Subcutaneous abdominal adipose tissue (tissue), 5 donors: ENCODE measurements at regions not wholly inside any gene's neighbourhood (a gene's known extent, or its start where the extent isn't known, plus 50 kb on each side); places are given as distances from the start of the nearest gene placed in this dataset.

Experiments used
- H3K27ac ChIP-seq: one replicate; pipeline ENCODE4 v1.7.0; 2013; ENCODE audit warnings: low read depth, mild to moderate bottlenecking, inconsistent platforms, low read length, moderate library complexity
- H3K27me3 ChIP-seq, 5 donors: one replicate each; pipeline ENCODE4 v1.7.0; 2013; ENCODE audit warnings: low read length in 5 of 5, inconsistent platforms in 1 of 5; ENCODE audit not compliant: control insufficient read depth in 5 of 5, insufficient read depth in 4 of 5
- H3K36me3 ChIP-seq, 5 donors: one replicate each; pipeline ENCODE4 v1.7.0; 2013; ENCODE audit warnings: low read length in 5 of 5; ENCODE audit not compliant: control insufficient read depth in 5 of 5, insufficient read depth in 5 of 5
- H3K4me1 ChIP-seq, 5 donors: one replicate each; pipeline ENCODE4 v1.7.0; 2013; ENCODE audit warnings: low read length in 5 of 5, mild to moderate bottlenecking in 3 of 5, moderate library complexity in 1 of 5; ENCODE audit not compliant: control insufficient read depth in 5 of 5, insufficient read depth in 5 of 5
- H3K4me3 ChIP-seq, 5 donors: one replicate each; pipeline ENCODE4 v1.7.0; 2013; ENCODE audit warnings: low read length in 5 of 5, low read depth in 1 of 5
- H3K9ac ChIP-seq, 5 donors: one replicate each; pipeline ENCODE4 v1.7.0; 2013; ENCODE audit warnings: low read length in 5 of 5, mild to moderate bottlenecking in 4 of 5, moderate library complexity in 3 of 5
- H3K9me3 ChIP-seq, 5 donors: one replicate each; pipeline ENCODE4 v1.7.0; 2013; ENCODE audit warnings: low read length in 5 of 5; ENCODE audit not compliant: control insufficient read depth in 5 of 5
- donor health status: healthy.
- donor health status: healthy.
- donor health status: healthy.
- donor health status: healthy.
- donor health status: healthy.

GRCh38 chr1:235019961-235020360 lies 108.7 kb downstream of the TOMM20 start:
- no peaks in the 10 kb centered on the region for H3K4me1 ChIP-seq
- H3K27ac ChIP-seq = no peak overlapping the region
- no peak overlapping the region for H3K9ac ChIP-seq
- peaks cover 0 to 6% (median 5%) of the 10 kb centered on the region in 5 donors for H3K9me3 ChIP-seq
- no peak overlapping the region for H3K4me3 ChIP-seq
- H3K36me3 ChIP-seq = no peaks in the 10 kb centered on the region
- no peaks in the 10 kb centered on the region for H3K27me3 ChIP-seq

- Histone ChIP-seq H3K4me1 (no peaks in the 10 kb centered on the region), H3K9me3 (peaks cover 0 to 6% (median 5%) of the 10 kb centered on the region in 5 donors), H3K27me3 (no peaks in the 10 kb centered on the region), H3K9ac (no peak overlapping the region), H3K36me3 (no peaks in the 10 kb centered on the region), H3K4me3 (no peak overlapping the region), H3K27ac (no peak overlapping the region)
These were observed 109.2 kb downstream of the TOMM20 start for GRCh38 chr1:235019471-235019870.

GRCh38 chr1:235018720-235019444 lies 109.8 kb downstream of the TOMM20 start:
- Histone ChIP-seq H3K9ac (no peak overlapping the region), H3K27ac (no peak overlapping the region), H3K4me3 (no peak overlapping the region), H3K4me1 (no peaks in the 10 kb centered on the region), H3K9me3 (peaks cover 0 to 6% (median 5%) of the 10 kb centered on the region in 5 donors), H3K36me3 (no peaks in the 10 kb centered on the region), H3K27me3 (no peaks in the 10 kb centered on the region)

GRCh38 chr1:235018161-235018560 lies 110.5 kb downstream of the TOMM20 start:
- H3K9me3 ChIP-seq = peaks cover 0 to 6% (median 5%) of the 10 kb centered on the region in 5 donors
- H3K4me1 ChIP-seq = peaks cover 0 to under 1% (median 0%) of the 10 kb centered on the region in 5 donors
- H3K4me3 ChIP-seq = no peak overlapping the region
- no peaks in the 10 kb centered on the region for H3K36me3 ChIP-seq
- H3K9ac ChIP-seq = no peak overlapping the region
- H3K27me3 ChIP-seq = no peaks in the 10 kb centered on the region
- no peak overlapping the region for H3K27ac ChIP-seq

GRCh38 chr1:235017719-235018118 lies 110.9 kb downstream of the TOMM20 start:
- H3K4me3 ChIP-seq = no peak overlapping the region
- H3K9ac ChIP-seq = no peak overlapping the region
- H3K9me3 ChIP-seq = peaks cover 0 to 6% (median 5%) of the 10 kb centered on the region in 5 donors
- H3K36me3 ChIP-seq = no peaks in the 10 kb centered on the region
- no peak overlapping the region for H3K27ac ChIP-seq
- H3K27me3 ChIP-seq = no peaks in the 10 kb centered on the region
- H3K4me1 ChIP-seq = peaks cover 0 to 5% (median 1%) of the 10 kb centered on the region in 5 donors

GRCh38 chr1:235017191-235017590 lies 111.4 kb downstream of the TOMM20 start:
- H3K27me3 ChIP-seq = no peaks in the 10 kb centered on the region

GRCh38 chr1:235015291-235015985 lies 113.2 kb downstream of the TOMM20 start:
- Histone ChIP-seq H3K27me3 (no peaks in the 10 kb centered on the region), H3K27ac (no peak overlapping the region), H3K36me3 (no peaks in the 10 kb centered on the region), H3K9ac (no peak overlapping the region), H3K4me1 (peaks cover 3 to 13% (median 6%) of the 10 kb centered on the region in 5 donors), H3K9me3 (peaks cover 0 to 6% (median 5%) of the 10 kb centered on the region in 5 donors), H3K4me3 (no peak overlapping the region)

More at GRCh38 chr1:235017191-235017590, 111.4 kb downstream of the TOMM20 start:
- Histone ChIP-seq H3K9me3 (peaks cover 0 to 6% (median 5%) of the 10 kb centered on the region in 5 donors), H3K4me1 (peaks cover under 1 to 11% (median 3%) of the 10 kb centered on the region in 5 donors), H3K36me3 (no peaks in the 10 kb centered on the region), H3K4me3 (no peak overlapping the region), H3K27ac (no peak overlapping the region), H3K9ac (no peak overlapping the region)

GRCh38 chr1:235014756-235015155 lies 113.9 kb downstream of the TOMM20 start:
- Histone ChIP-seq H3K4me3 (no peak overlapping the region), H3K9me3 (peaks cover 0 to 6% (median 5%) of the 10 kb centered on the region in 5 donors), H3K9ac (no peak overlapping the region), H3K36me3 (no peaks in the 10 kb centered on the region), H3K27ac (no peak overlapping the region), H3K4me1 (peaks cover 3 to 13% (median 6%) of the 10 kb centered on the region in 5 donors), H3K27me3 (no peaks in the 10 kb centered on the region)

- no peak overlapping the region for H3K4me3 ChIP-seq
- H3K9ac ChIP-seq = no peak overlapping the region
- no peak overlapping the region for H3K27ac ChIP-seq
- no peaks in the 10 kb centered on the region for H3K27me3 ChIP-seq
- peaks cover 3 to 13% (median 6%) of the 10 kb centered on the region in 5 donors for H3K4me1 ChIP-seq
- no peaks in the 10 kb centered on the region for H3K36me3 ChIP-seq
- peaks cover 0 to 6% (median 5%) of the 10 kb centered on the region in 5 donors for H3K9me3 ChIP-seq
These were observed 115.1 kb downstream of the TOMM20 start for GRCh38 chr1:235013512-235013911.
